Left ventricle myocardium superior (tissue), 1 donor: ENCODE measurements at regions not wholly inside any gene's neighbourhood (a gene's known extent, or its start where the extent isn't known, plus 50 kb on each side); places are given as distances from the start of the nearest gene placed in this dataset.
"Not testable (repeated sequence)": the region's sequence is repeated elsewhere in the genome, so short reads cannot be mapped to it uniquely, and the experiment has no call there.

Experiments used
- ATAC-seq: fragments of 200-7000 bp; cut with Tn5 transposase; one replicate; pipeline ENCODE4 v1.9.1; 2020; ENCODE audit warnings: mild to moderate bottlenecking, moderate library complexity
- DNase-seq: peaks from one replicate; pipeline ENCODE4 v3.0.0-alpha.2; 2020
- intact Hi-C: fragments of 100-400 bp; cut with micrococcal nuclease; formaldehyde crosslinking; loops from one replicate; pipeline ENCODE4 v1.11.0; 2022
- donor health status: DM: no; HTN: yes; CAD: no; lungs with severe emphysema.

DNA sequence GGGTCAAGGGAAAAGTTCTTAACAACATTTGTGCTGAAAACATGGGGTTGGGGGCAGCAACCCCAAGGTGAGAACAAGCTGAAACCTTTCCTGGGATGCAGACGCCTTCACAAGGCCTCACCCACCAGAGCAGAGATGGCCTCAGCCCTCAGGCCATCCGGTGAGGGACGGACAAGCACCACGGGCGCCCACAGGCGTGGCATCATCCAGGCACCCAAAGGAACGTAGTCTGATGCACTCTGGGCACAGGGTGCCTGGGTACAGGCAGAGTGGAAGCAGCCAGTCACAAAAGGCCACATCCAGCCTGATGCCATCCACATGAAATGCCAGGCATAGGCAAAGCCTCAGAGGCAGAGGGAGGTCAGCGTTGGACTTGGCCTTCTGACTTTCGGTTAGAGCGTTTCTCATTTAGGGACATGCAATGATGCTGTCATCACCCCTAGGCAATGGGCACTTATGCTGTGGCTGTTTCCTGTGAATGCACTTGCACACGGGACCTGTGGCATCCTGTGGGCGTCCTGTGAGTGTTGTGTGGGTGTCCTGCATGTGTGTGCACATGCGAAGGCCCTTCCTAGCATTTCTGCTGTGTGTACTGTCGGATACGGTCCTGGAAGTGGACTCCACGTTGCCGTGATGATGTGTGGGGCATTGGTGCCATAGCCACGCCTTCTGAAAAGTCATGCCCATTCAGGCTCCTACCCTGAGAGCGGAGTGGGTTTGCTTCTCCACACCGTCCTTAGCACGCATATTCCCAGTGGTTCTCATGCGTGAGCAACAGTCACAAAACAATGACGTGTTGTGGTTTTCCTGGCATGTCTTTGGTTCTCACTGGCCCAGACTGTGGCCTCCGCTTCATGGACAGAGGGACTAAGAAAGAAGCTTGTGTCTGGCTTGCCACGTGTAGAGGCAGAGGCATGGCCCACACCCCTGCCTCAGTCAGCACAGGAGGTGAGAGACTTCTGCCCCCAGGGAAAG lies 52.7 kb upstream of the ZNF469 start:
- peak; percentile 14 for DNase-seq
- no peak for ATAC-seq
- intact Hi-C loops, result no loop called here

DNA sequence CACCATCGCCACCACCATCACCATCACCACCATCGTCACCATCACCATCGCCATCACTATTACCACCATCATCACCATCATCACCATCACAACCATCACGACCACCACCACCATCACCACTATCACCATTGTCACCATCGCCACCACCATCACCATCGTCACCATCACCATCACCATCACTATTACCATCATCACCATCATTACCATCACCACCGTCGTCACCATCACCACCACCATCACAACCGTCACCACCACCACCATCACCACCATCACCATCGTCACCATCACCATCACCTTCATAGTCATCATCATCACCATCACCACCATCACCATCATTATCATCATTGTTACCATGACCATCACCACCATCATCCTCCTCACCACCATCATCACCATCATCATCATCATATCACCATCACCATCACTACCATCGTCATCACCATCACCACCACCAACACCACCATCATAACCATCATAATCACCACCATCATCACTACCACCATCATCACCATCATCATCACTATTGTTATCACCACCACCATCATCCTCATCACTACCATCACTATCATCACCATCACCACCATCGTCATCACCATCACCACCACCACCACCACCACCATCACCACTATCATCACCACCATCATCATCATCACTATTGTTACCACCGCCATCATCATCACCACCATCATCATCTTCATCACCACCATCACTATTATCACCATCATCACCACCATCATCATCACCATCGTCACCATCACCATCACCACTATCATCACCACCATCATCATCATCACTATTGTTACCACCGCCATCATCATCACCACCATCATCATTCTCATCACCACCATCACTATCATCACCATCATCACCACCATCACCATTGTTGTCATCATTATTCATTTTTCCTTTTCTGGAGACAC lies 51.5 kb upstream of the ZNF469 start:
- DNase-seq, result no peak
- intact Hi-C loops, result no loop called here

DNA sequence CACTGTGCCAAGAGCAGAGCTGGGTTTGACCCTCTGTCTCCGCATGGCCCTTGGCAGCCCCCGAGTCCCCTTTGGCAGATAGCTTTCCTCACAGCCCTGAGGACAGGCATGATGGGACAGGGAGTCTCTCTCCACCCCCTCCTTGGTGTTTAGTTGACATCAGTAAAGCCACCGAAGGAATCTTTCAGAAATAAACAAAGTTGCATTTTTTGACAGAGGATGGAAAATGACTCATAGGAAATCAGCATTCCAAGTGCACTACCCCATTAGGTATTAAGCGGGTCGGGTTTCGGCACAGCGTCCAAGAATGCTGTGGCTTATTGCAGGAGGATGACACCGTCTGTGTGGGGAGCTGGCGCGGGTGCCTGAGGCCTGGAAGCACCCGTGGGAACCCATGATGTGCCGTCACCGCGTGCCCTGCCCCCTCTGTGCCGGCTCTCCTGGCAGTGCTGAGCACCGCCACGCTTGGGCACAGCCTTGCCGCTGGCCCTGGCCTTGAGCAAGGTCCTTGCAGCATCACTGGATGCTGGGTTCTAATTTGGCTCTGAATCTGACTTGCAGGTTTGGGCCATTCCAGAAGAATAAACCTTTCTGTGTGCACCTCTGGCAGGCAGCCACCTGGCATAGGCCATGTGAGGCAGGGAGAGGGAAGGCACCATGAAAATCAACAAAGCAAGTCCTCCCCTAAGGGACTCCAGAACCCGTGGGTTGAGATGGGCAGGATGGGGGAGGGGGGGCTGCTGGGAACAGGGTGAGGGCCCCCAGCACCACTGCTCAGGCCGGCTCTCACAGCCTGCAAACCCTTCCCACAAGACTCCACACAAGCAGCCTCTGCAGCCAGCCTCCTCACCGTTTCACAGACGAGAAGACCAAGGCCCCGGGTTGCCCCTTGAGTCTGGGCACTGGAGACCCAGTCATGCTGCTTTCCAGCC lies 50.5 kb upstream of the ZNF469 start:
- ATAC-seq (no peak), DNase-seq (peak; percentile 34)
- intact Hi-C loops, result no loop called here

More for the DNA sequence above, 51.5 kb upstream of the ZNF469 start:
- ATAC-seq, result no peak

DNA sequence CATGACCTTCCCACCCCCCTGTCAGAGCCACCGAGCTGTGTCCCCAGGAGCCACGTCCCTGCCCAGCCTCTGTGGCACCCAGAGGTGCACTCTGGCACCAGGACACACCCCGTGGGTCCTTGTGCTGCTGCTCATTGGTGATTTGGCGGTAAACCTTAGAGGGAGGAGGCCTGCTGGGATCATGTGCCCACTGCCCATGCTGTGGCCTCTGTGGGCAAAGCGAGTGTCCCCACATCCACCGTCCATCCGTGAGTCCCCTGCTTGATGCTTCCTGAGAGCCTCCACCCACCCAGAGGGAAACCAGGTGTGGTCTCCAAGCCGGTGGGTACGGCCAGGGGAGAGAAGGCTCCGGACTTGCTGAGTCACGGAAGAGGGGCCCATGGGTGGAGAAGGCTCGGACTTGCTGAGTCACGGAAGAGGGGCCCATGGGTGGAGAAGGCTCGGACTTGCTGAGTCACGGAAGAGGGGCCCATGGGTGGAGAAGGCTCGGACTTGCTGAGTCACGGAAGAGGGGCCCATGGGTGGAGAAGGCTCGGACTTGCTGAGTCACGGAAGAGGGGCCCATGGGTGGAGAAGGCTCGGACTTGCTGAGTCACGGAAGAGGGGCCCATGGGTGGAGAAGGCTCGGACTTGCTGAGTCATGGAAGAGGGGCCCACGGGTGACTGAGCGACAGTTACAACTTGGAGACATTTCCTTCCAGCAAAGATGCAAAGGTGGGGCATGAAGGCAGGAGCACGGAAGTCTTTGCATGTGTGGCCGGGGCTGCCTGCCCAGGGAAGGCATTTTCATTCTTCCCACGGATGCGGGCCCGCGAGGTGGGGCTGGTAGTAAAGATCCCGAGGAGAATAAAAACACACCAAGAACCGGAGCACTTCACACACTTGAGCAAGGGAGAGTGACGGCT lies 49.6 kb upstream of the ZNF469 start:
- intact Hi-C loops, DNase-seq, ATAC-seq: not testable (repeated sequence)
